Pons (tissue), 1 donor: ENCODE measurements at regions not wholly inside any gene's neighbourhood (a gene's known extent, or its start where the extent isn't known, plus 50 kb on each side); places are given as distances from the start of the nearest gene placed in this dataset.

Experiments used
- DNase-seq: peaks from one replicate; pipeline ENCODE4 v3.0.0-alpha.2; 2016; ENCODE audit warnings: low spot score

- no peak for DNase-seq
Measured at GRCh38 chrX:22325096-22325495, 52.4 kb downstream of the CBLL2 start.

GRCh38 chrX:22329783-22330182 is 57.1 kb downstream of the CBLL2 start:
- no peak for DNase-seq

- DNase-seq, result no peak
Measured at GRCh38 chrX:22338740-22339139, 66.0 kb downstream of the CBLL2 start.

DNA sequence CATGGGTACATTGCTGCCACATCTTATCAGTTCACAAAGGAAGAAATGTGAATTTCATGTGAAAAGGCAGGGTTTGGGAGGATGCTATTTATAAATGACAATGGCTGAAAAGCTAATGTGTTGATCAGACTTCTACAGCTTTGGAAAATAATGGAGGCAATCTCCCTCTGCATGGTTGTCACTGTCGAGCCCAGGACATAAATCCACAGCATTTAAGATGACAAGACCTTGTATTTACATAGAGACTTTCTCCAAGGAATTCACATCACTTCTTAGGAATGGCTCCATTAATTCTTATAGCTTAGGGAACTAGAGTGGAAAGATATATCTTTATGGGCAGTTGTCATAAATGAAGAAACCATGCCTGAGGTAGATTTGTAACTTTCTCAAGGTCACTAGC is 66.7 kb downstream of the CBLL2 start:
- DNase-seq, result no peak

DNA sequence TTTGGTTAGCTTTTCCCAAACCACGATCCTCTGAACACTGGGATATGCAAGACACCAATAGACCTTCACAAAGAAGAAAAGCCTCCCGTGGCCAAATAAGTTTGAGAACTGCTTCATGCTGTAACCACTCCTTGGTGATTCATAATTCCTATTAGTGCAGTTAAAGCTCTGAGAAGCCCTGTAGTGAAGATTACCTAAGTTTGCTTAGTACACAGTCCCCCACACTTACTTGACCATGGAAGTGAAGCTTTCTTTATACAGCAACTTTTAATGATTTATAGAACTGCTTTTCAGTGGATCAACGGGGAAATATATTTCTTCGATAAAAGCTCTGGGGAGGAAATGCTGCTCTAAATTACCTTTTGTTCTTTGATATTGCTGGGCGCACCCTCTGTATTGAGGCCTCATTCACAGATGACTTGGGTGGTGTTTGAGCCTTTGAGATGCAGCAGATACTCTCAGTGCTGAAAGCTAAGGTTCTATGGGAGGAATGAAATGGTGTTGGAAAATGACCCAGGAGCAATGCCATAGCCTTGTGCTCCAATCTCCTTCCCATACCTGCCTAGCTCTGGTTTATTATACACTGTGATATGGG is 67.4 kb downstream of the CBLL2 start:
- DNase-seq, result no peak

GRCh38 chrX:22343192-22343591 is 70.5 kb downstream of the CBLL2 start:
- no peak for DNase-seq

DNA sequence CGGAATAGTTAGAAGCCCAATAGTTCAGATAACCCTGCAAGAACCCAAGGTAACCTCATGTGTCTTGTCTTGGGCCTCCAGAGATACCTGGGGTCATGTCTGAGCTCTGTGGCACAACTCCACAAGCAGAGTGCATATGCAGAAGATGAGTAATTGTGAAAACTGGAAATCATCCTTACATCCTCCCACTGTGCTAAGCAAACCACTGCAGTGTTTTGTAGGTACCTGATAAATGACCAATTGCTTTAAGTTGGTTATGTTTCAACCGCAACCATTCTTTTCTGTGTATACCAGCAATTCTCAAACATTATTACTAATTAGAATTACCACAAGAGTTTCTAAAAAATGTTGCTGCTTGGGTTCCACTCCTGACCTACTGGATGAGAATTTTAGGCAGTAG is 73.2 kb downstream of the CBLL2 start:
- DNase-seq, result no peak

DNA sequence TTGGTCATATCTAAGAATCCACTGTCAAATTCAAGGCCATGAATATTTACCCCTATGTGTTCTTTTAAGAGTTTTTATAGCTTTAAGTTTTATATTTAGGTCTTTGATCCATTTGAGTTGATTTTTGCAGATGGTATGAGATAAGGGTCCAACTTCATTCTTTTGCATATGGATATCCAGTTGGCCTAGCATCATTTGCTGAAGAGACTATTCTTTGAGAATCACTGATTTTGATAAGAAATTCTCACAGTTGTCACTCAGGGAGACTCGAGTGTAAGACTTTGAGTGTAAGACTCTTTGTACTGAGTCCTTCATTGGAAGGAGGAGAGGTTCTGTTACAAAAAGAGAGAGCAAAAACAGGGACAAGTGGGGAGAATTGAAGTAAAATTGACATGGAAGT is 74.8 kb downstream of the CBLL2 start:
- DNase-seq, result no peak

DNA sequence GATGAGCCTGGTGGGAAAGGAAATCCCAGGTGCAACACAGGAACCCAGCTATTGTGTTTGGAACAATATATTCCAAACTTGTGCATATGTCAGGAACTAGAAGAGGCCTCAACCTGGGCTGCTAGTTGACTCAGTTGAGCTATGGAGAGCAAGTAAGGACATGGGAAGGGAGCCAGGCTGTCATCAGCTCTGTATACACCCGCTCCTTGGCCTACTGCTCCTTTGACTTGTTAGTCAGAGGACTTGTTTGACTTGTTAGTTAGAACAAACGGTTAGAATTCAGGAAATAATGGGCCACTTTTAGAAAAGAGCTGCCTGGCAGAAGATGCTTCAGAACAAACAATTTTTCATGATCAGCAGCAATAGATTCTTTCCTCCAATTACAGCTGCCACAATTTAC is 76.4 kb downstream of the CBLL2 start:
- DNase-seq, result no peak

- DNase-seq, result no peak
Measured at GRCh38 chrX:22351076-22351475, 78.4 kb downstream of the CBLL2 start.

DNA sequence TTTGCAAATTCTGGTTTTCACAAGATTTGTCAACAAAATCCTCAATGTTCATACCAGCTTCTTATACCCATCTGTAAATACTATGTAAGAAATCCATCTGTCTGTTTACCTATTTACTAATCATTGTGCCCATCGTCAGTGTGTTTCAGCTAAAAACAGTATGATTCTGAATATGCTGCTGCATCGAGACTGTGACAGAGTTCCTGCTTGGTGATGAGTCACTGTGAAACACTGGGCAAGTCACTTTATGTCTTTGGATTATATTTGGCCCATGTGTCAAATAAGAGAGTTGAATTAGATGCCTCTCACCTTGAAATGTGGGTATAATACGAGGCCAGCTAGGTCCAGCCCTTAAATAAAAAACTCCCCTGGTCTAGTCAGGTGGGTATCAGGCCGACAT is 79.3 kb downstream of the CBLL2 start:
- DNase-seq, result no peak

- no peak for DNase-seq
Measured at GRCh38 chrX:22357621-22358020, 84.9 kb downstream of the CBLL2 start.

DNA sequence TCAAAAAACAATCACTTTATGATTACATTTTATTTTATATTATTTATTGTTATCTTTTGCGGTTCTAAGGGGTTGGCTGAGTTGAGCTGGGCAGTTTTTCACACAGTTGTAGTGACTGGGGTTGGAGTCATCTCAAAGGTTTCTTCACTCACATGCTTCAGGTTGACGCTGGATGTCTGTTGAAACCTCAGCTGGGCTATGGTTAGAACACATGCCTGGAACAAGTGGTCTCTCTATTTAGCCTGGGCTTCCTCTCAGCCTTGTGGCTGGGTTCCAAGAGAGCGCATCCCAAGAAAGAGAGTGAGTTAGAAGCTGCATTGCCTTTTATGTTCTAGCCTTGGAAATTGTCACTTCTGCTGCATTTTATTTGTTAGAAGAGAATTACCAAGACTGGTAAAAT is 87.4 kb downstream of the CBLL2 start:
- no peak for DNase-seq

- DNase-seq, result no peak
Measured at GRCh38 chrX:22365460-22365859, 92.7 kb downstream of the CBLL2 start.

- DNase-seq, result no peak
Measured at GRCh38 chrX:22366166-22366702, 93.5 kb downstream of the CBLL2 start.

DNA sequence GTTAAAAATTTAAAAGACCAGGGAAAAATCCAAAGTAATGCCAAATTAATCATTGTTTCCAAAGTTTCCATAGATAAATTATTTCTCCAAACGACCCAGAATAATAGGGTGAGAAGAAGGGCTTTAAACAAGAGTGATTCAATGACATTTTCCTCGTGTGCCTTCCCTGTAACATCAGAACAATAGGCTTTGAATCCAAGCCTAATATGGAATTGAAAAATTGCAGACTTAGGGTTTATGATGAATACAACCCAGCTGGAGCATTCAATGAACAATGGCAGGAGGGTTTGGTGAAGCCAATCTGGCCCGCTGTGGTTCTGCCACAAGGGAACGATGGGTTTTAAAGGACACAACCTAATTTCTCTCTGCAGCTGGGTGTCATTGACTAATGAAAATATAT is 94.2 kb downstream of the CBLL2 start:
- no peak for DNase-seq

DNA sequence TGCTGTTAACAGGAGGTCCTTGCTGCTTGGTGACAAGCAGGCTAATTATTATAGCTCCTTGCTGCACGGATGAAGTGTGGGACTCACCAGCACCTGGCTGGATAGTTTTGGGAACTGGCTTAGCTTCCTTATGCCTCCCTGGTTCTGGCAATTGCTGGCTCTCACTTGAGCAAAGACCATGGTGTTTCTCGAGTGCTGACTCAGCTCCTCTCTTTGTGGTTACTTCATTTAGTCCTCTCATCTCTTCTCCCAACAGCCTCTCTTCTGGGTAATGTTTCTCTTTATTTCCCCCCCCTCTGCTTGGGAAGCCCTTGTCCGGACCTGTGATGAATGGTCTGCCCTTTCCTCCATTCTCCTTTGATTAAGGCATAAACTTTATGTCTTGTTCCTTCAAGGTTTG is 100.4 kb downstream of the CBLL2 start:
- no peak for DNase-seq

GRCh38 chrX:22373766-22374165 is 101.1 kb downstream of the CBLL2 start:
- no peak for DNase-seq

- DNase-seq, result no peak
Measured at GRCh38 chrX:22376369-22376768, 103.7 kb downstream of the CBLL2 start.

- DNase-seq, result no peak
Measured at GRCh38 chrX:22378296-22378695, 105.6 kb downstream of the CBLL2 start.

DNA sequence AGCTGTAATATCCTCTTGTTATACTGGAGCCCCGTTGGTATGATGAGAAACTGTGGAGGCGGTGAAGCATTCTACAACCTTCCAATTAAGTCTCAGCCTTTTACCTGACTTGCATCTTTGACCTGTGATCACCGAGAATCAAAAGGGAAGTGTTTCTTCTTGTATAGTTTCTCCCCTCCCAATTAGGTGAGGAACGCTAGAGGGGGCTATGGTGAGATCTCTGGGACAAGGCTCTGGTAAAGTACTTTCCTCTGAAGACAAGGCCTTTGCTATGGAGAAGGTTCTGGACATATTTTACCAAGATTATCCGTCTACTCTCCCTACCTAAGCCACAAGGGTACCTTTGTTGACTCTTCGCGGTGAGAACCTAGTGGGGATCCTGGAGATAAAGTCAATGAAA is 111.3 kb downstream of the CBLL2 start:
- no peak for DNase-seq

DNA sequence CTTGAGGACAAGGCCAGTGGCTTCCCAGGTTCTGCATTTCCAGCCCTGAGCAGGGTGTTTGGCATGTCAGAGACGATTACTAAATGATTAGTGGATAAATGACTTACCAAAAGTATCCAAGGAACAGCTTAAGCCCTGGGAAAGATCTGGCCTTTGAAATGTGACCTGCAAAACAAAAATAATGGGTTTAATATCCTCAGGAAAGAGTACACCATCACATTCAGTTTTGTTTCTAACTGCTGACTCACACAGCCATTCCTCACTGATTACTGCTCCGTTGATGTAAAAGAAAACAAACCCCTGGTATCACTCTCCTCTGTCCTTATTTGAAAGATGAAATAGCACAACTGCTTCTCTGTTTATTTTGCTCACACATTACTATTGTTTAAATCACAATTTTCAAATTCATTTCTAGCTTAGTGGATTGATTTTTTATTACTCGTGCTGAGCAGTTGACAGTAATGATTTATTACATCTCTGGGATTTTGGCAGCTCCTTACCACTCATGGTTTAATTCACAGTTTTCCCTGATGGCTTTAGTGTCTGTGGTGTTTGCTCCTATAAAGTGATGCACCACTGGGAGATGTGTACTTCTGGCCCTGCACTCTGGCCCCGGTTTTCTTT is 117.0 kb downstream of the CBLL2 start:
- DNase-seq, result no peak

- DNase-seq, result no peak
Measured at GRCh38 chrX:22392133-22392948, 119.6 kb downstream of the CBLL2 start.
